Kidney (tissue), 13 donors: ENCODE measurements at regions not wholly inside any gene's neighbourhood (a gene's known extent, or its start where the extent isn't known, plus 50 kb on each side); places are given as distances from the start of the nearest gene placed in this dataset.

ENCODE experiments used
- DNase-seq, 5 donors: peaks; one replicate each; pipeline ENCODE4 v3.0.0-alpha.2; 2013 to 2020
- FAIRE-seq: peaks from 2 replicates; lab custom pipeline; 2012; peaks lifted over from hg19 to GRCh38; lab: Jason Lieb, UNC
- H3K27ac ChIP-seq, 2 donors: one replicate each; pipeline ENCODE4 v1.7.0; 2013; ENCODE audit warnings: low read depth in 2 of 2, low read length in 2 of 2, inconsistent platforms in 1 of 2
- H3K27me3 ChIP-seq: one replicate; pipeline ENCODE4 v1.7.1; 2013; ENCODE audit warnings: low read length, inconsistent platforms; ENCODE audit not compliant: control insufficient read depth, insufficient read depth
- H3K36me3 ChIP-seq, 3 donors: one replicate each; pipeline versions ENCODE4 v1.7.0 to v1.7.1; 2013; ENCODE audit warnings: low read length in 3 of 3, control low read depth in 1 of 3, inconsistent platforms in 1 of 3; ENCODE audit not compliant: insufficient read depth in 3 of 3, control insufficient read depth in 2 of 3
- H3K4me1 ChIP-seq, 3 donors: one replicate each; pipeline versions ENCODE4 v1.7.0 to v1.7.1; 2013; ENCODE audit warnings: low read length in 3 of 3, inconsistent platforms in 1 of 3, low read depth in 1 of 3; ENCODE audit not compliant: control insufficient read depth in 2 of 3, insufficient read depth in 2 of 3
- H3K4me3 ChIP-seq, 3 donors: one replicate each; pipeline versions ENCODE4 v1.7.0 to v1.8.1; 2013; ENCODE audit warnings: low read length in 3 of 3, control low read depth in 1 of 3, inconsistent platforms in 1 of 3
- H3K9ac ChIP-seq, 3 donors: one replicate each; pipeline versions ENCODE4 v1.7.0 to v1.7.1; 2013; ENCODE audit warnings: low read length in 3 of 3, control low read depth in 1 of 3, inconsistent platforms in 1 of 3
- H3K9me3 ChIP-seq, 3 donors: one replicate each; pipeline versions ENCODE4 v1.7.0 to v1.7.1; 2013; ENCODE audit warnings: low read length in 3 of 3, control low read depth in 1 of 3, inconsistent platforms in 1 of 3; ENCODE audit not compliant: control insufficient read depth in 2 of 3, insufficient read depth in 1 of 3
- CTCF ChIP-seq: IDR thresholded peaks from 3 replicates; pipeline ENCODE4 v1.5.1; 2012; ENCODE audit warnings: mild to moderate bottlenecking, moderate library complexity, borderline replicate concordance; ENCODE audit not compliant: insufficient read depth; ENCODE audit errors: extremely low read depth
- intact Hi-C: fragments of 100-400 bp; cut with DNase I; formaldehyde crosslinking; loops from one replicate; pipeline ENCODE4 v1.11.1; 2022
- donor health status: control.
- donor health status: control.
- donor health status: control.
- donor health status: control.
- donor health status: control.
- donor health status: DM: yes; HTN: yes; CAD: no.
- donor health status: Normal renal cell carcinoma (clear cell type).

GRCh38 chr6:16969699-16970655, 131.9 kb upstream of the STMND1 start:
- Histone ChIP-seq H3K36me3 (no peaks in the 10 kb centered on the region), H3K4me3 (no peak overlapping the region), H3K27me3 (no peaks in the 10 kb centered on the region), H3K4me1 (no peaks in the 10 kb centered on the region), H3K9ac (no peak overlapping the region), H3K9me3 (no peaks in the 10 kb centered on the region), H3K27ac (no peak overlapping the region)
- FAIRE-seq (no peak), DNase-seq (peak in 2 of 5 donors; percentile 25 to 47)
- TF ChIP-seq CTCF, result no peak
- intact Hi-C loops, result no loop called here

- intact Hi-C loops, result no loop called here
- H3K27ac ChIP-seq, result no peak overlapping the region
- no peak overlapping the region for H3K9ac ChIP-seq
- no peaks in the 10 kb centered on the region for H3K36me3 ChIP-seq
- no peaks in the 10 kb centered on the region for H3K9me3 ChIP-seq
- H3K27me3 ChIP-seq, result no peaks in the 10 kb centered on the region
- no peak overlapping the region for H3K4me3 ChIP-seq
- DNase-seq (no peak), FAIRE-seq (no peak)
- H3K4me1 ChIP-seq, result peaks cover 0 to 5% (median 3%) of the 10 kb centered on the region in 3 donors
- TF ChIP-seq CTCF, result no peak
Measured at GRCh38 chr6:16968101-16968500, 133.7 kb upstream of the STMND1 start.

- no peaks in the 10 kb centered on the region for H3K27me3 ChIP-seq
- intact Hi-C loops, result no loop called here
- H3K4me3 ChIP-seq, result no peak overlapping the region
- H3K9me3 ChIP-seq, result no peaks in the 10 kb centered on the region
- peaks cover 0 to 5% (median 3%) of the 10 kb centered on the region in 3 donors for H3K4me1 ChIP-seq
- FAIRE-seq (no peak), DNase-seq (no peak)
- no peak overlapping the region for H3K9ac ChIP-seq
- no peak overlapping the region for H3K27ac ChIP-seq
- H3K36me3 ChIP-seq, result no peaks in the 10 kb centered on the region
- no peak for TF ChIP-seq CTCF
Measured at GRCh38 chr6:16967470-16967817, 134.4 kb upstream of the STMND1 start.
